GM19328 (cell line): ENCODE measurements at regions not wholly inside any gene's neighbourhood (a gene's known extent, or its start where the extent isn't known, plus 50 kb on each side); places are given as distances from the start of the nearest gene placed in this dataset.
"Not testable (repeated sequence)": the region's sequence is repeated elsewhere in the genome, so short reads cannot be mapped to it uniquely, and the experiment has no call there.

Experiments
- ATAC-seq: cut with Tn5 transposase; IDR thresholded peaks from one replicate; pipeline ENCODE4 v1.9.1; 2021; ENCODE audit warnings: mild to moderate bottlenecking, moderate library complexity; ENCODE audit not compliant: unreplicated experiment

GRCh38 chr2:52608030-52608429 is 1159.6 kb upstream of the CHAC2 start:
- ATAC-seq = no peak

- ATAC-seq = no peak
Measured at GRCh38 chr2:52597346-52597745, 1170.3 kb upstream of the CHAC2 start.

DNA sequence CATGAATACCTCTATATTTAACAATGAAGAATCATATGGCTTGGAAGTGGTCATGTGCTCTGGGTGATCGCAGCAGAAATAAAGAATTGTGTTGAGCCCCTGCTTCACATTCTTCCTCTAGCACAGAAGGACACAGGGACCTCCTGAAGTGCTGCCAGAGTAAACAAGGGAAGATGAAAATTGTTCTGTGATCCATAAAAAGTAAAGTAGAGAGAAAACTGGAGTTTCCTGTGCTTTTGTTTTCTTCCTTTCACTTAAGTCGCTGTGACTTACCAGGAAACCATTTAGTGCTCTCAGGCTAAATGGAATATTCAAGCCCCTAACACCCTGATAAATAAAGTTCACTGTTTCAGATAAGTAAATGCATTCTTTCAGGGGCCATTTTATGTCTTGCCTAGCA is 1173.6 kb upstream of the CHAC2 start:
- no peak for ATAC-seq

GRCh38 chr2:52584071-52584470 is 1183.5 kb upstream of the CHAC2 start:
- ATAC-seq = not testable (repeated sequence)

GRCh38 chr2:52572469-52572894 is 1195.1 kb upstream of the CHAC2 start:
- ATAC-seq = no peak

DNA sequence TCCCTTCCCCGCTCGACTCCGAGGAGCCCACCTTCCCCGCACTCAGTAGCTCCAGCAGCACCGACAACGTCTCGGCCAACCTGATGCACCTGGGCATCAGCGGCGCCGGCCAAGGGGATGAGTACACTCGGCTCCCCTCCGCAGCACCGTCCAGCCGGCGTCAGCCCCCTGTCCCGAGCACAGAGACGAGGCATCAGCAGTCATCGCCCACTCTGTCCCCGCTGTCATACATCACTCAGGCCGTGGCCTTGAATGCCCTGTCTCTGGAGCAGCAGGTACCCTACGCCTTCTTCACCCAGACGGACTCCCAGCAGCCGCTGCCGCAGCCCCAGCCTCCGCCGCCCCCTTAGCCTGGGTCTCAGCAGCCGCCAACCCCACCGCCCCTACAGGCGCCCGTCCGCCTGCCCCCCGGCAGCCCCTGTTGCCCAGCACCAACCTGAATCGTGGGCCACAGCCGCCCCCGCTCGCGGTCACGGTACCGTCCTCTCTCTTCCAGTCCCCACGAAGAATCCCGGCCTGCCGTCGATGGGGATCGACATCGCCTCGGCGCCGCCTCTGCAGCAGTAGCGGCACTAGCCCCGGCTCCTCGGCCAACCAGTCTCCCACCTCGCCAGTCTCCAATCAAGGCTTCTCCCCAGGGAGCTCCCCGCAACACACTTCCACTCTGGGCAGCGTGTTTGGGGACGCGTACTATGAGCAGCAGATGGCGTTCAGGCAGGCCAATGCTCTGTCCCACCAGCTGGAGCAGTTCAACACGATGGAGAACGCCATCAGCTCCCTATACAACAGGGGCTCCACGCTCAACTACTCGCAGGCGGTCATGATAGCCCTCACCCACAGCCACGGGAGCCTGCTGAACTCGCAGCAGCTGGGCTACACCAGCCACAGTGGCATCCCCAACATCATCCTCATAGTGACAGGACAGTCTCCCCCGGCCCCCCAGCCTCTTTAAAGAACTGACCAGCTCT is 1195.9 kb upstream of the CHAC2 start:
- ATAC-seq = no peak

- no peak for ATAC-seq
Measured at GRCh38 chr2:52570716-52571115, 1196.9 kb upstream of the CHAC2 start.

GRCh38 chr2:52563151-52563550 is 1204.5 kb upstream of the CHAC2 start:
- no peak for ATAC-seq

- no peak for ATAC-seq
Measured at GRCh38 chr2:52558265-52558664, 1209.3 kb upstream of the CHAC2 start.

GRCh38 chr2:52542297-52542696 is 1225.3 kb upstream of the CHAC2 start:
- ATAC-seq = no peak

GRCh38 chr2:52539026-52539970 is 1228.3 kb upstream of the CHAC2 start:
- no peak for ATAC-seq

- no peak for ATAC-seq
Measured at GRCh38 chr2:52537588-52537987, 1230.0 kb upstream of the CHAC2 start.

DNA sequence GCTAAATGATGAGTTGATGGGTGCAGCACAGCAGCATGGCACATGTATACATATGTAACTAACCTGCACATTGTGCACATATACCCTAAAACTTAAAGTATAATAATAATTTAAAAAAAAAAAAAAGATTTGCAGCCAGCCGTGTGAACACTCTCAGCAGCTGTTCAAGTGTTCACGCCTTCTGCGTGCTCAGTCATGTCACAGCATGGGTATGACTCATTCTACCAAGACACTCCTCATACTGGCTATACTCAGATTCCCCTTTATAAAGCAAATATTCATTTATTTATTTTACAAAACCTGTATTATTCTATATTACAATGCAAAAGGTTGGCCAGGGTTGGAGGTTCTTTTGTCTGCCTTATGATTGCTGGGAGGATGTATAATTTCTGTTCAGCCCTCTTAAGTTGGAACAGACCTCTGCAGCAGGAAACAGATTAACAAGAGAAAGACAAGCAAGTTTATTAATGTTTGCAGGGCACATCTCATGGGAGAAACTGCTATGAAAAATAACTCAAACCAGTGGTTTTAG is 1230.6 kb upstream of the CHAC2 start:
- no peak for ATAC-seq

DNA sequence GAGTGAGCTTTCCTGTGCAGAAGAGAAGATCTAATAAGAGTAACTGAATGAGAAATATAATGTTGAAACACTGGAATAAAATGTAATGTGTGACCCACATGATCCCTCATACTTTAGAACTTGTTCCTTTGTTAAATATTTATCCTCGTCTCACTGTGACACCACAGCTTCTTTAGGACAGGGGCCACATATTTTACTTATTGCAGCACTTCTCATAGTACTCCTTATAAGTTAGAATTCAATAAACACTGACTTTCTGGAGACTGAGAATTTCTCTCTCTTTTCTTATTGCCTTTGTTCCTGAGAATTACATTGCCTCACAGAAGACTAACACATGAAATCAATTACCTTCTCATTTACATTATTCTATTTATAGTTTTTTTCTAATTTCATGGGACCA is 1234.6 kb upstream of the CHAC2 start:
- no peak for ATAC-seq

DNA sequence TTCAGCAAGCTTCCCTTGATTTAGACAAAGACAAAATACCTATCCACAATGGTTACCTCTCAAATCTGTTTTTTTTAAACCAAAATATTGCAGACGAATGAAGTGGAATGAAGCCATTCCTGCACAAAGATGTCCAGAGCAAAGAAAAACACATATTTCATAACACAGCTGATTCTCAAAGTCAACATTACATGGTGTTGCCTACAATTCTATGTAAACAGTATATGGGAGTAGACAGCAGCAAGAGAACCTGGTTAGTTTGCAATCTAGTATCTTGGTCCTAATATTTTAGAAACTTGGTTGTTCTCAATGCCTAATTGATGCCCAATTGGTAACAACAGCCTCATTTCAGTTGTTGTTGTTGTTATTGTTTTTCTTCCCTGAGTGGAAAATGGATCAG is 1240.9 kb upstream of the CHAC2 start:
- no peak for ATAC-seq

DNA sequence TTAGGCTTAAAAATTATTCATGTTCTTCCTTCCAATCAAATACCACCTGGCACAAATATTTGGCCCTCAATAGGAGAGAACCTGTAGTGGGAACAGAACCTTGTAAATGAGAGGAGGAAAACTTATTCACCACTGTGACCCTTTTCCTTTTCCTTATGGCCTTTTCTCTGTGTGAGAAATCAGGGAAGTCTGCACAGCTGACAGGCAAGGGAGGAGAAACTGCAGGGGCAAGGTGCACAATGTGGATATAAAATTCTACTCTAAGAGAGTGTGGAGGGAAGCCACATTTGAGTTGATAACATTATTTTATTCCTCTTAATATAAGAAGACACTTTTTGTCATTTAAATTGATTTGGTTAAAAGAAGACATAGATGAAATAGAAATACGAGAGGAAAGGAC is 1247.0 kb upstream of the CHAC2 start:
- no peak for ATAC-seq

- ATAC-seq = no peak
Measured at GRCh38 chr2:52518678-52519077, 1248.9 kb upstream of the CHAC2 start.

DNA sequence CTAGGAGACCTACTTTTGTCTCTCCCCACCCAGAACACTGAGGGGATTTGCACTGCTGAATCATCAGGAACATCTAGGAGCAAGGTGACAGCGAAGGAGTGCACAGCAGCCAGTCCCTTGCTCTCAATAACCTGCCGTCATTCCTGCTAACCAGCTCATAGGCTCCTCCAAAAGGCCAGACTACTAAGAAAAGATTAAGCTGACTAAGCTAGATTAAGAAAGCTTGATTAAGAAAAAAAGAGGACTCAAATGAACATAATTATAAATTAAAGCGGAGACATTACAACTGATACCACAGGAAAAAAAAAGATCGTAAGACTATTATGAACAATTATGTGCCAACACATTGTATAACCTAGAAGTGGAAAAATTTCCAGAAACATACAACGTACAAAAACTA is 1254.8 kb upstream of the CHAC2 start:
- no peak for ATAC-seq

- no peak for ATAC-seq
Measured at GRCh38 chr2:52510432-52510831, 1257.2 kb upstream of the CHAC2 start.

- ATAC-seq = no peak
Measured at GRCh38 chr2:52502476-52502860, 1265.1 kb upstream of the CHAC2 start.

GRCh38 chr2:52501715-52502475 is 1265.7 kb upstream of the CHAC2 start:
- ATAC-seq = no peak
